HepG2 (cell line): ENCODE measurements at regions not wholly inside any gene's neighbourhood (a gene's known extent, or its start where the extent isn't known, plus 50 kb on each side); places are given as distances from the start of the nearest gene placed in this dataset.

Source experiments
- CEBPB ChIP-seq: IDR thresholded peaks from 2 replicates; pipeline ENCODE4 v1.6.1; 2011; ENCODE audit warnings: low read depth, low read length, improper control_type of control experiment, borderline replicate concordance
- ELF3 ChIP-seq: IDR thresholded peaks from 2 replicates; pipeline ENCODE4 v1.6.1; 2016; ENCODE audit warnings: missing genetic modification reagents, missing compliant biosample characterization
- FOXA1 ChIP-seq, 2 experiments: fragments of 450-650 bp in 1 of 2; sonication (generic) in 1 of 2; formaldehyde crosslinking in 1 of 2; IDR thresholded peaks; 2 replicates each; pipeline versions ENCODE4 v1.4.0 to v1.6.1; 2016 to 2020; ENCODE audit warnings: missing genetic modification reagents in 1 of 2
- GATAD2A ChIP-seq: IDR thresholded peaks from 2 replicates; pipeline ENCODE4 v1.6.1; 2016
- MED8 ChIP-seq: sonication (generic); formaldehyde crosslinking; IDR thresholded peaks from 2 replicates; pipeline ENCODE4 v1.8.1; 2023; ENCODE audit warnings: mild to moderate bottlenecking, missing genetic modification reagents; ENCODE audit not compliant: insufficient replicate concordance
- PATZ1 ChIP-seq: sonication (generic); formaldehyde crosslinking; IDR thresholded peaks from 2 replicates; pipeline ENCODE4 v1.4.0; 2020; ENCODE audit warnings: missing genetic modification reagents
- SOX6 ChIP-seq, 2 experiments: fragments of 450-650 bp in 1 of 2; sonication (generic) in 1 of 2; formaldehyde crosslinking in 1 of 2; IDR thresholded peaks; 2 replicates each; pipeline versions ENCODE4 v1.4.0 to v1.6.1; 2017 to 2020; ENCODE audit warnings: antibody characterized with exemption in 1 of 2, mild to moderate bottlenecking in 1 of 2, missing genetic modification reagents in 1 of 2
- ZBTB34 ChIP-seq: sonication (generic); formaldehyde crosslinking; IDR thresholded peaks from 2 replicates; pipeline ENCODE4 v1.8.0; 2022; ENCODE audit warnings: mild to moderate bottlenecking, missing genetic modification reagents
- ZBTB7B ChIP-seq: sonication (generic); formaldehyde crosslinking; IDR thresholded peaks from 2 replicates; pipeline ENCODE4 v1.4.0; 2020; ENCODE audit warnings: missing genetic modification reagents
- ZFP37 ChIP-seq: sonication (generic); formaldehyde crosslinking; IDR thresholded peaks from 2 replicates; pipeline ENCODE4 v1.4.0; 2020; ENCODE audit warnings: missing genetic modification reagents, borderline replicate concordance
- ZFX ChIP-seq: sonication (generic); formaldehyde crosslinking; IDR thresholded peaks from 2 replicates; pipeline ENCODE4 v1.4.0; 2020; ENCODE audit warnings: mild to moderate bottlenecking, low read depth, missing genetic modification reagents, moderate library complexity
- ZNF296 ChIP-seq: sonication (generic); formaldehyde crosslinking; conservative IDR thresholded peaks from 2 replicates; pipeline ENCODE4 v1.5.0; 2020; ENCODE audit warnings: mild to moderate bottlenecking, missing genetic modification reagents
- ZNF33A ChIP-seq: sonication (generic); formaldehyde crosslinking; IDR thresholded peaks from 2 replicates; pipeline ENCODE4 v1.5.1; 2020; ENCODE audit warnings: missing genetic modification reagents, mild to moderate bottlenecking, moderate library complexity, borderline replicate concordance
- ZNF510 ChIP-seq: sonication (generic); formaldehyde crosslinking; IDR thresholded peaks from 2 replicates; pipeline ENCODE4 v1.4.0; 2020; ENCODE audit warnings: low read depth, mild to moderate bottlenecking, missing genetic modification reagents
- TF ChIP-seq, protein P1 (sequence below): sonication (generic); formaldehyde crosslinking; conservative IDR thresholded peaks from 2 replicates; pipeline ENCODE4 v1.4.0; 2020; ENCODE audit warnings: mild to moderate bottlenecking, missing genetic modification reagents, moderate library complexity
- TF ChIP-seq, protein P2 (sequence below): sonication (generic); formaldehyde crosslinking; IDR thresholded peaks from 2 replicates; pipeline ENCODE4 v1.5.0; 2020; ENCODE audit warnings: missing genetic modification reagents

DNA sequence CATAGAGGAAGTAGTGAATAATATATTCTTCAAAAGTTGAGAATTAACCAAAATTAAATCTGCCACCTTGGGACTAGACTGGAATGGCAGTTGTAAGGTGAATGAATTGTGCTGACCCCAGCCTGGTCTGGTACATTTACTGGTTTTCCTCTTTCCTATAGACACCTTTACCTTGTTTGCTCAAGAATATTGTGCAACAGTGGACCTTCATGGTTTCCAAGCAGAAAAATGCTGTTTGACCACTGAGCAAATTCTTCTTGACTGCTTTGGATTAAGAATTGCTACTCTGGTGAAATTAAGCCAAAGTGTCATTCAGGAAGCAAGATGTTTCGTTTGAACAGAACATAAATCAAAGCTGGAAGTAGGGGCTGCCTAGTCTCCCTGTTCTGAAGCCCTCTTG lies 156.6 kb upstream of the TAB2 start (continued):
- TF ChIP-seq ZBTB34 (CRISPR knock-in tag) (0 out of 2 replicates have a peak, but pooled peaks have one; percentile 24), SOX6 (IDR thresholded peaks at IDR 0.05) (no peak), SOX6 (CRISPR knock-in tag; IDR thresholded peaks at IDR 0.05) (peak; percentile 38; the same call in 1 of the 2 replicates), ZBTB7B (CRISPR knock-in tag) (peak; percentile 23; the same call in 1 of the 2 replicates), CEBPB (peak; percentile 96), GATAD2A (CRISPR knock-in tag) (peak; percentile 78), MED8 (CRISPR knock-in tag) (no peak), ZNF33A (CRISPR knock-in tag) (no peak), ZNF296 (CRISPR knock-in tag) (no peak), ZFP37 (CRISPR knock-in tag) (no peak), PATZ1 (no peak), ZNF510 (CRISPR knock-in tag) (no peak), FOXA1 (IDR thresholded peaks at IDR 0.05) (no peak), FOXA1 (CRISPR knock-in tag; IDR thresholded peaks at IDR 0.05) (peak; percentile 86), ZFX (CRISPR knock-in tag) (no peak), ELF3 (0 out of 2 replicates have a peak, but pooled peaks have one; percentile 21)
- TF ChIP-seq, protein P1, sequence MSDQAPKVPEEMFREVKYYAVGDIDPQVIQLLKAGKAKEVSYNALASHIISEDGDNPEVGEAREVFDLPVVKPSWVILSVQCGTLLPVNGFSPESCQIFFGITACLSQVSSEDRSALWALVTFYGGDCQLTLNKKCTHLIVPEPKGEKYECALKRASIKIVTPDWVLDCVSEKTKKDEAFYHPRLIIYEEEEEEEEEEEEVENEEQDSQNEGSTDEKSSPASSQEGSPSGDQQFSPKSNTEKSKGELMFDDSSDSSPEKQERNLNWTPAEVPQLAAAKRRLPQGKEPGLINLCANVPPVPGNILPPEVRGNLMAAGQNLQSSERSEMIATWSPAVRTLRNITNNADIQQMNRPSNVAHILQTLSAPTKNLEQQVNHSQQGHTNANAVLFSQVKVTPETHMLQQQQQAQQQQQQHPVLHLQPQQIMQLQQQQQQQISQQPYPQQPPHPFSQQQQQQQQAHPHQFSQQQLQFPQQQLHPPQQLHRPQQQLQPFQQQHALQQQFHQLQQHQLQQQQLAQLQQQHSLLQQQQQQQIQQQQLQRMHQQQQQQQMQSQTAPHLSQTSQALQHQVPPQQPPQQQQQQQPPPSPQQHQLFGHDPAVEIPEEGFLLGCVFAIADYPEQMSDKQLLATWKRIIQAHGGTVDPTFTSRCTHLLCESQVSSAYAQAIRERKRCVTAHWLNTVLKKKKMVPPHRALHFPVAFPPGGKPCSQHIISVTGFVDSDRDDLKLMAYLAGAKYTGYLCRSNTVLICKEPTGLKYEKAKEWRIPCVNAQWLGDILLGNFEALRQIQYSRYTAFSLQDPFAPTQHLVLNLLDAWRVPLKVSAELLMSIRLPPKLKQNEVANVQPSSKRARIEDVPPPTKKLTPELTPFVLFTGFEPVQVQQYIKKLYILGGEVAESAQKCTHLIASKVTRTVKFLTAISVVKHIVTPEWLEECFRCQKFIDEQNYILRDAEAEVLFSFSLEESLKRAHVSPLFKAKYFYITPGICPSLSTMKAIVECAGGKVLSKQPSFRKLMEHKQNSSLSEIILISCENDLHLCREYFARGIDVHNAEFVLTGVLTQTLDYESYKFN (CRISPR knock-in tag): peak; percentile 27; the same call in 1 of the 2 replicates
- TF ChIP-seq, protein P2, sequence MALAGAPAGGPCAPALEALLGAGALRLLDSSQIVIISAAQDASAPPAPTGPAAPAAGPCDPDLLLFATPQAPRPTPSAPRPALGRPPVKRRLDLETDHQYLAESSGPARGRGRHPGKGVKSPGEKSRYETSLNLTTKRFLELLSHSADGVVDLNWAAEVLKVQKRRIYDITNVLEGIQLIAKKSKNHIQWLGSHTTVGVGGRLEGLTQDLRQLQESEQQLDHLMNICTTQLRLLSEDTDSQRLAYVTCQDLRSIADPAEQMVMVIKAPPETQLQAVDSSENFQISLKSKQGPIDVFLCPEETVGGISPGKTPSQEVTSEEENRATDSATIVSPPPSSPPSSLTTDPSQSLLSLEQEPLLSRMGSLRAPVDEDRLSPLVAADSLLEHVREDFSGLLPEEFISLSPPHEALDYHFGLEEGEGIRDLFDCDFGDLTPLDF (CRISPR knock-in tag): no peak
